K562 (cell line): ENCODE measurements at regions not wholly inside any gene's neighbourhood (a gene's known extent, or its start where the extent isn't known, plus 50 kb on each side); places are given as distances from the start of the nearest gene placed in this dataset.

Experiments
- ATAC-seq: fragments of 200-7000 bp; cut with Tn5 transposase; 3 replicates; pipeline ENCODE4 v1.9.1; 2020; ENCODE audit warnings: moderate library complexity
- BruUV-seq: library from RNA; stranded (reverse); fragments of 400-500 nt; replicated peaks from 2 replicates; lab custom pipeline; 2021; lab: Mats Ljungman, UMichigan
- CTCF ChIA-PET: fragments of 300-600 bp; formaldehyde crosslinking; extraction: SDS; loops from one replicate; lab custom pipeline; 2021; ENCODE audit warnings: low intra/inter-chr PET ratio; lab: Yijun Ruan, JAX
- POLR2A ChIA-PET: fragments of 300-600, 350-650 bp; sonication (Branson Sonifier 250); formaldehyde crosslinking; extraction: SDS; loops from one replicate; lab custom pipeline; 2021; ENCODE audit warnings: antibody characterized with exemption, inconsistent platforms; lab: Yijun Ruan, JAX
- DNase-seq, 4 experiments: peaks; one replicate each; pipeline versions ENCODE4 v3.0.0 to v3.0.0-alpha.2; 2011 to 2018; ENCODE audit warnings: low spot score in 3 of 4, mixed read lengths in 3 of 4; ENCODE audit errors: extremely low read depth in 1 of 4
- FAIRE-seq: peaks from 2 replicates; lab custom pipeline; 2011; peaks lifted over from hg19 to GRCh38; lab: Jason Lieb, UNC
- H2AFZ ChIP-seq: 2 replicates; pipeline ENCODE4 v1.6.0; 2011; ENCODE audit warnings: low read depth, low read length, control low read depth, inconsistent platforms
- H3K27ac ChIP-seq: fragments of 200-600 bp; 3 replicates; pipeline ENCODE4 v1.8.0; 2011; ENCODE audit warnings: low read depth, mild to moderate bottlenecking, control low read depth, inconsistent platforms, low read length, moderate library complexity, mixed read lengths; ENCODE audit errors: extremely low read depth
- H3K27me3 ChIP-seq, 2 experiments: fragments of 300-600 bp in 1 of 2; 2 replicates in 1 of 2; 3 replicates in 1 of 2; pipeline versions ENCODE4 v1.6.0 to v1.8.0; 2011; ENCODE audit warnings: inconsistent platforms in 2 of 2, low read length in 2 of 2, mild to moderate bottlenecking in 1 of 2, mixed read lengths in 1 of 2, moderate library complexity in 1 of 2; ENCODE audit not compliant: control insufficient read depth in 2 of 2, insufficient read depth in 2 of 2
- H3K36me3 ChIP-seq: fragments of 300-600 bp; 3 replicates; pipeline ENCODE4 v1.8.0; 2011; ENCODE audit warnings: mild to moderate bottlenecking, low read length, inconsistent platforms; ENCODE audit not compliant: control insufficient read depth, insufficient read depth
- H3K4me1 ChIP-seq, 2 experiments: fragments of 200-600 bp in 1 of 2; replicated peaks in 1 of 2; 2 replicates in 1 of 2; 3 replicates in 1 of 2; pipeline versions ENCODE4 v1.5.1 to v1.8.0; 2011; ENCODE audit warnings: inconsistent platforms in 2 of 2, low read length in 2 of 2, mild to moderate bottlenecking in 1 of 2, mixed read lengths in 1 of 2, moderate library complexity in 1 of 2; ENCODE audit not compliant: control insufficient read depth in 2 of 2, insufficient read depth in 2 of 2
- H3K4me2 ChIP-seq: 2 replicates; pipeline ENCODE4 v1.6.1; 2011; ENCODE audit warnings: low read length, control low read depth, inconsistent platforms, mixed read lengths; ENCODE audit not compliant: insufficient read depth
- H3K4me3 ChIP-seq: fragments of 200-600 bp; sonication (generic), shearing (Covaris generic); 2 replicates; pipeline ENCODE4 v1.5.1; 2016; ENCODE audit warnings: control low read depth, inconsistent platforms
- H3K79me2 ChIP-seq: fragments of 200-600 bp; 3 replicates; pipeline ENCODE4 v1.8.0; 2011; ENCODE audit warnings: low read length, inconsistent platforms; ENCODE audit not compliant: control insufficient read depth, insufficient read depth
- H3K9ac ChIP-seq, 2 experiments: 2 replicates each; pipeline versions ENCODE4 v1.6.0 to v1.6.1; 2011; ENCODE audit warnings: low read depth in 2 of 2, low read length in 2 of 2, control low read depth in 1 of 2, inconsistent platforms in 1 of 2, mild to moderate bottlenecking in 1 of 2, mixed read lengths in 1 of 2; ENCODE audit not compliant: insufficient read depth in 1 of 2
- H3K9me1 ChIP-seq: one replicate; pipeline ENCODE4 v1.6.0; 2011; ENCODE audit warnings: inconsistent platforms, mild to moderate bottlenecking, low read length, moderate library complexity; ENCODE audit not compliant: control insufficient read depth, insufficient read depth
- H3K9me3 ChIP-seq: replicated peaks from 2 replicates; pipeline ENCODE4 v1.5.1; 2011; ENCODE audit warnings: low read depth, low read length, inconsistent platforms; ENCODE audit not compliant: control insufficient read depth, insufficient read depth
- H4K20me1 ChIP-seq: replicated peaks from 2 replicates; pipeline ENCODE4 v1.6.1; 2011; ENCODE audit warnings: low read length, inconsistent platforms, mixed read lengths; ENCODE audit not compliant: control insufficient read depth, insufficient read depth
- BCOR ChIP-seq: fragments of 450-650 bp; IDR thresholded peaks from 2 replicates; pipeline ENCODE4 v1.6.1; 2016
- CBFB ChIP-seq: sonication (generic); formaldehyde crosslinking; IDR thresholded peaks from 2 replicates; pipeline ENCODE4 v1.4.0; 2020; ENCODE audit warnings: mild to moderate bottlenecking, missing genetic modification reagents
- EP400 ChIP-seq: fragments of 450-650 bp; IDR thresholded peaks from 2 replicates; pipeline ENCODE4 v1.6.1; 2017; ENCODE audit warnings: antibody characterized with exemption, mild to moderate bottlenecking, moderate library complexity
- ESRRA ChIP-seq: fragments of 450-650 bp; IDR thresholded peaks from 2 replicates; pipeline ENCODE4 v1.6.1; 2014; ENCODE audit warnings: low read depth, mild to moderate bottlenecking, moderate library complexity, borderline replicate concordance
- JUND ChIP-seq, 2 experiments: IDR thresholded peaks; 2 replicates in 1 of 2; 3 replicates in 1 of 2; pipeline ENCODE4 v1.6.1; 2011; ENCODE audit warnings: borderline replicate concordance in 2 of 2, low read depth in 2 of 2, low read length in 2 of 2, improper control_type of control experiment in 1 of 2, missing biosample characterization in 1 of 2, missing genetic modification characterization in 1 of 2, missing genetic modification reagents in 1 of 2
- MECOM ChIP-seq: fragments of 250-450 bp; sonication (Bioruptor Pico); IDR thresholded peaks from 2 replicates; pipeline ENCODE4 v1.8.0; 2022; ENCODE audit warnings: inconsistent platforms
- MEF2A ChIP-seq: IDR thresholded peaks from 2 replicates; pipeline ENCODE4 v1.6.1; 2011; ENCODE audit warnings: low read depth, mild to moderate bottlenecking, low read length, moderate library complexity; ENCODE audit not compliant: control insufficient read depth
- NELFE ChIP-seq: IDR thresholded peaks from 2 replicates; pipeline ENCODE4 v1.6.1; 2011; ENCODE audit warnings: mild to moderate bottlenecking; ENCODE audit not compliant: insufficient read depth, insufficient read length
- SLC30A9 ChIP-seq: fragments of 250-450 bp; sonication (Bioruptor Pico); IDR thresholded peaks from 2 replicates; pipeline ENCODE4 v1.8.0; 2022; ENCODE audit warnings: mild to moderate bottlenecking, moderate library complexity
- YY1 ChIP-seq, 3 experiments: IDR thresholded peaks; 2 replicates each; pipeline ENCODE4 v1.6.1; 2011; ENCODE audit warnings: low read length in 2 of 3, mild to moderate bottlenecking in 2 of 3, moderate library complexity in 2 of 3, borderline replicate concordance in 1 of 3, control low read depth in 1 of 3, low read depth in 1 of 3; ENCODE audit not compliant: insufficient read depth in 3 of 3, insufficient replicate concordance in 2 of 3, control insufficient read depth in 1 of 3, insufficient read length in 1 of 3; ENCODE audit errors: extremely low read depth in 1 of 3
- ZNF311 ChIP-seq: fragments of 250-450 bp; sonication (Bioruptor Pico); IDR thresholded peaks from 2 replicates; pipeline ENCODE4 v1.4.0; 2020; ENCODE audit warnings: mild to moderate bottlenecking, moderate library complexity
- ZNF436 ChIP-seq: fragments of 250-450, 450-650 bp; sonication (Bioruptor Pico); formaldehyde crosslinking; IDR thresholded peaks from 2 replicates; pipeline ENCODE4 v1.7.0; 2020; ENCODE audit warnings: mild to moderate bottlenecking
- ZNF695 ChIP-seq: fragments of 450-650 bp; formaldehyde crosslinking; IDR thresholded peaks from 2 replicates; pipeline ENCODE4 v1.4.0; 2020; ENCODE audit warnings: mild to moderate bottlenecking, moderate library complexity
- ZNF780A ChIP-seq: fragments of 250-450 bp; sonication (Bioruptor Pico); IDR thresholded peaks from 2 replicates; pipeline ENCODE4 v1.5.0; 2021; ENCODE audit warnings: mild to moderate bottlenecking
- in situ Hi-C: fragments of 300-500 bp; cut with MboI; formaldehyde crosslinking; loops from 4 replicates; pipeline ENCODE4 v1.15.0; 2018; ENCODE audit warnings: inconsistent platforms, mixed read lengths
- intact Hi-C: fragments of 100-400 bp; cut with micrococcal nuclease; formaldehyde crosslinking; loops from 2 replicates; pipeline ENCODE4 v1.14.2; 2022
- TF ChIP-seq, protein P1 (sequence below), 2 experiments: fragments of 200-800 bp in 1 of 2; sonication (Bioruptor generic) in 1 of 2; sonication (generic) in 1 of 2; formaldehyde crosslinking in 1 of 2; IDR thresholded peaks in 1 of 2; conservative IDR thresholded peaks in 1 of 2; 2 replicates each; pipeline versions ENCODE4 v1.5.0 to v1.6.1; 2016 to 2020; ENCODE audit warnings: missing compliant biosample characterization in 1 of 2, missing genetic modification characterization in 1 of 2, missing genetic modification reagents in 1 of 2
- TF ChIP-seq, protein P2 (sequence below): sonication (generic); formaldehyde crosslinking; IDR thresholded peaks from 2 replicates; pipeline ENCODE4 v1.8.1; 2023; ENCODE audit warnings: mild to moderate bottlenecking, missing genetic modification reagents
- TF ChIP-seq, protein P3 (sequence below), 2 experiments: fragments of 150-350 bp in 1 of 2; IDR thresholded peaks; 2 replicates each; pipeline ENCODE4 v1.6.1; 2012 to 2016; ENCODE audit warnings: low read depth in 2 of 2, low read length in 2 of 2, mild to moderate bottlenecking in 1 of 2, moderate library complexity in 1 of 2

DNA sequence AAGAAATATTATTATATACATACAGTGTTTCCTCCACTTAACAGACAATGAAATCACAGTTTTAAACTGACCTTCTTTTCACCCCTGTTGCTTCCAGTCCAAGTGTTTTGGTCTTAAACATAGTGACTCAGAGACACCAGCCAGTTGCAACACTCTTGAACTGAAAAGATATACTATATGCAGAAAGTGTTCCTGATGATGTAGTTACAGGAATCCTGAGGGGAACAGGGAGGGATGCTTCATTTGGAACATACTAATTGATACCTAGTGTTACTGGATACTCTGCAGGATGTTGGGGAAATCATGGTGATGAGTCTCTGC is 420.8 kb downstream of the CCDC91 start:
- no TSS peak for BruUV-seq
- no peaks in the 10 kb centered on the region for H3K9me3 ChIP-seq
- FAIRE-seq, result no peak
- H4K20me1 ChIP-seq, result no peaks in the 10 kb centered on the region
- H3K36me3 ChIP-seq, result no peaks in the 10 kb centered on the region
- no peak overlapping the region for H3K4me2 ChIP-seq
- H3K4me3 ChIP-seq, result no peak overlapping the region
- H3K4me1 ChIP-seq, result no peaks in the 10 kb centered on the region
- no peaks in the 10 kb centered on the region for H3K27me3 ChIP-seq
- intact Hi-C loops, result no loop called here
- no peak overlapping the region for H3K9ac ChIP-seq
- no peak overlapping the region for H3K27ac ChIP-seq
- TF ChIP-seq, protein P1, sequence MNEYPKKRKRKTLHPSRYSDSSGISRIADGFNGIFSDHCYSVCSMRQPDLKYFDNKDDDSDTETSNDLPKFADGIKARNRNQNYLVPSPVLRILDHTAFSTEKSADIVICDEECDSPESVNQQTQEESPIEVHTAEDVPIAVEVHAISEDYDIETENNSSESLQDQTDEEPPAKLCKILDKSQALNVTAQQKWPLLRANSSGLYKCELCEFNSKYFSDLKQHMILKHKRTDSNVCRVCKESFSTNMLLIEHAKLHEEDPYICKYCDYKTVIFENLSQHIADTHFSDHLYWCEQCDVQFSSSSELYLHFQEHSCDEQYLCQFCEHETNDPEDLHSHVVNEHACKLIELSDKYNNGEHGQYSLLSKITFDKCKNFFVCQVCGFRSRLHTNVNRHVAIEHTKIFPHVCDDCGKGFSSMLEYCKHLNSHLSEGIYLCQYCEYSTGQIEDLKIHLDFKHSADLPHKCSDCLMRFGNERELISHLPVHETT (CRISPR knock-in tag; conservative IDR thresholded peaks at IDR 0.05 in 1 of 2, IDR thresholded peaks at IDR 0.05 in 1 of 2), result no peak
- no peak for TF ChIP-seq JUND (IDR thresholded peaks at IDR 0.05; ENCODE audit: borderline replicate concordance, low read depth, low read length)
- TF ChIP-seq JUND (tag; IDR thresholded peaks at IDR 0.05; ENCODE audit: borderline replicate concordance, low read depth, low read length), result no peak
- TF ChIP-seq, protein P2, sequence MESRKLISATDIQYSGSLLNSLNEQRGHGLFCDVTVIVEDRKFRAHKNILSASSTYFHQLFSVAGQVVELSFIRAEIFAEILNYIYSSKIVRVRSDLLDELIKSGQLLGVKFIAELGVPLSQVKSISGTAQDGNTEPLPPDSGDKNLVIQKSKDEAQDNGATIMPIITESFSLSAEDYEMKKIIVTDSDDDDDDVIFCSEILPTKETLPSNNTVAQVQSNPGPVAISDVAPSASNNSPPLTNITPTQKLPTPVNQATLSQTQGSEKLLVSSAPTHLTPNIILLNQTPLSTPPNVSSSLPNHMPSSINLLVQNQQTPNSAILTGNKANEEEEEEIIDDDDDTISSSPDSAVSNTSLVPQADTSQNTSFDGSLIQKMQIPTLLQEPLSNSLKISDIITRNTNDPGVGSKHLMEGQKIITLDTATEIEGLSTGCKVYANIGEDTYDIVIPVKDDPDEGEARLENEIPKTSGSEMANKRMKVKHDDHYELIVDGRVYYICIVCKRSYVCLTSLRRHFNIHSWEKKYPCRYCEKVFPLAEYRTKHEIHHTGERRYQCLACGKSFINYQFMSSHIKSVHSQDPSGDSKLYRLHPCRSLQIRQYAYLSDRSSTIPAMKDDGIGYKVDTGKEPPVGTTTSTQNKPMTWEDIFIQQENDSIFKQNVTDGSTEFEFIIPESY, result no peak
- no peak for TF ChIP-seq ESRRA
- no peak for TF ChIP-seq MECOM (CRISPR knock-in tag)
- TF ChIP-seq EP400, result no peak
- no peak for TF ChIP-seq ZNF436 (CRISPR knock-in tag)
- TF ChIP-seq BCOR, result no peak
- no peak for TF ChIP-seq MEF2A
- no peak for TF ChIP-seq YY1 (IDR thresholded peaks at IDR 0.05; ENCODE audit: borderline replicate concordance in 1 of 3, control insufficient read depth in 1 of 3, extremely low read depth in 1 of 3, insufficient read depth in 3 of 3, insufficient read length in 1 of 3, insufficient replicate concordance in 2 of 3, low read depth in 1 of 3, low read length in 2 of 3)
- no peak for TF ChIP-seq ZNF311 (CRISPR knock-in tag)
- TF ChIP-seq, protein P3, sequence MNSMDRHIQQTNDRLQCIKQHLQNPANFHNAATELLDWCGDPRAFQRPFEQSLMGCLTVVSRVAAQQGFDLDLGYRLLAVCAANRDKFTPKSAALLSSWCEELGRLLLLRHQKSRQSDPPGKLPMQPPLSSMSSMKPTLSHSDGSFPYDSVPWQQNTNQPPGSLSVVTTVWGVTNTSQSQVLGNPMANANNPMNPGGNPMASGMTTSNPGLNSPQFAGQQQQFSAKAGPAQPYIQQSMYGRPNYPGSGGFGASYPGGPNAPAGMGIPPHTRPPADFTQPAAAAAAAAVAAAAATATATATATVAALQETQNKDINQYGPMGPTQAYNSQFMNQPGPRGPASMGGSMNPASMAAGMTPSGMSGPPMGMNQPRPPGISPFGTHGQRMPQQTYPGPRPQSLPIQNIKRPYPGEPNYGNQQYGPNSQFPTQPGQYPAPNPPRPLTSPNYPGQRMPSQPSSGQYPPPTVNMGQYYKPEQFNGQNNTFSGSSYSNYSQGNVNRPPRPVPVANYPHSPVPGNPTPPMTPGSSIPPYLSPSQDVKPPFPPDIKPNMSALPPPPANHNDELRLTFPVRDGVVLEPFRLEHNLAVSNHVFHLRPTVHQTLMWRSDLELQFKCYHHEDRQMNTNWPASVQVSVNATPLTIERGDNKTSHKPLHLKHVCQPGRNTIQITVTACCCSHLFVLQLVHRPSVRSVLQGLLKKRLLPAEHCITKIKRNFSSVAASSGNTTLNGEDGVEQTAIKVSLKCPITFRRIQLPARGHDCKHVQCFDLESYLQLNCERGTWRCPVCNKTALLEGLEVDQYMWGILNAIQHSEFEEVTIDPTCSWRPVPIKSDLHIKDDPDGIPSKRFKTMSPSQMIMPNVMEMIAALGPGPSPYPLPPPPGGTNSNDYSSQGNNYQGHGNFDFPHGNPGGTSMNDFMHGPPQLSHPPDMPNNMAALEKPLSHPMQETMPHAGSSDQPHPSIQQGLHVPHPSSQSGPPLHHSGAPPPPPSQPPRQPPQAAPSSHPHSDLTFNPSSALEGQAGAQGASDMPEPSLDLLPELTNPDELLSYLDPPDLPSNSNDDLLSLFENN (IDR thresholded peaks at IDR 0.05; ENCODE audit: low read depth in 2 of 2, low read length in 2 of 2), result no peak
- no peak for TF ChIP-seq ZNF695 (CRISPR knock-in tag)
- TF ChIP-seq ZNF780A, result no peak
- no peak for TF ChIP-seq CBFB (CRISPR knock-in tag)
- no peak for TF ChIP-seq NELFE
- no peak for TF ChIP-seq SLC30A9 (CRISPR knock-in tag)
- H3K9me1 ChIP-seq, result no peaks in the 10 kb centered on the region
- in situ Hi-C loops, result no loop called here
- CTCF ChIA-PET, result no interaction called here
- H3K79me2 ChIP-seq, result no peaks in the 10 kb centered on the region
- POLR2A ChIA-PET, result no interaction called here
- H2AFZ ChIP-seq, result no peak overlapping the region
- no peak for ATAC-seq
- DNase-seq, result no peak
